Tibial nerve (tissue), 4 donors: ENCODE measurements at regions not wholly inside any gene's neighbourhood (a gene's known extent, or its start where the extent isn't known, plus 50 kb on each side); places are given as distances from the start of the nearest gene placed in this dataset.
"Not testable (repeated sequence)": the region's sequence is repeated elsewhere in the genome, so short reads cannot be mapped to it uniquely, and the experiment has no call there.

Source experiments
- DNase-seq, 2 donors: peaks; one replicate each; pipeline ENCODE4 v3.0.0-alpha.2; 2019; ENCODE audit warnings: low spot score in 2 of 2
- H3K27ac ChIP-seq, 4 donors: fragments of 200-600 bp; sonication (generic) in 3 of 4; one replicate each; pipeline ENCODE4 v1.5.1; 2017 to 2019; ENCODE audit warnings: mild to moderate bottlenecking in 1 of 4
- H3K27me3 ChIP-seq, 2 donors: fragments of 200-600 bp; sonication (generic) in 1 of 2; one replicate each; pipeline versions ENCODE4 v1.5.1 to v1.6.0; 2017 to 2019
- H3K36me3 ChIP-seq, 3 donors: fragments of 200-600 bp; sonication (generic); one replicate each; pipeline ENCODE4 v1.5.1; 2018 to 2019
- H3K4me1 ChIP-seq, 4 donors: fragments of 200-600 bp; sonication (generic) in 3 of 4; one replicate each; pipeline ENCODE4 v1.5.1; 2017 to 2019
- H3K4me3 ChIP-seq, 4 donors: fragments of 200-600 bp; sonication (generic) in 3 of 4; one replicate each; pipeline ENCODE4 v1.5.1; 2017 to 2019; ENCODE audit warnings: mild to moderate bottlenecking in 1 of 4, moderate library complexity in 1 of 4
- H3K9me3 ChIP-seq, 4 donors: fragments of 200-600 bp; sonication (generic) in 3 of 4; one replicate each; pipeline ENCODE4 v1.5.1; 2017 to 2019
- CTCF ChIP-seq, 5 experiments: fragments of 200-600 bp in 3 of 5; fragments of 450-650 bp in 2 of 5; sonication (generic) in 3 of 5; IDR thresholded peaks; one replicate each; pipeline ENCODE4 v1.5.1; 2016 to 2019; ENCODE audit warnings: antibody characterized with exemption in 5 of 5, mild to moderate bottlenecking in 3 of 5, moderate library complexity in 2 of 5
- EP300 ChIP-seq, 2 donors: sonication (generic); formaldehyde crosslinking; IDR thresholded peaks; one replicate each; pipeline ENCODE4 v1.6.1; 2017; ENCODE audit warnings: antibody characterized with exemption in 2 of 2, mild to moderate bottlenecking in 1 of 2
- POLR2A ChIP-seq, 2 donors: fragments of 450-650 bp; IDR thresholded peaks; one replicate each; pipeline ENCODE4 v1.6.1; 2017; ENCODE audit warnings: antibody characterized with exemption in 2 of 2, mild to moderate bottlenecking in 2 of 2, moderate library complexity in 2 of 2
- WGBS, 2 donors: methylation state at CpG; one replicate each; pipeline ENCODE4 v1.1.5; 2018; 5-methylcytosine and 5-hydroxymethylcytosine counted together

DNA sequence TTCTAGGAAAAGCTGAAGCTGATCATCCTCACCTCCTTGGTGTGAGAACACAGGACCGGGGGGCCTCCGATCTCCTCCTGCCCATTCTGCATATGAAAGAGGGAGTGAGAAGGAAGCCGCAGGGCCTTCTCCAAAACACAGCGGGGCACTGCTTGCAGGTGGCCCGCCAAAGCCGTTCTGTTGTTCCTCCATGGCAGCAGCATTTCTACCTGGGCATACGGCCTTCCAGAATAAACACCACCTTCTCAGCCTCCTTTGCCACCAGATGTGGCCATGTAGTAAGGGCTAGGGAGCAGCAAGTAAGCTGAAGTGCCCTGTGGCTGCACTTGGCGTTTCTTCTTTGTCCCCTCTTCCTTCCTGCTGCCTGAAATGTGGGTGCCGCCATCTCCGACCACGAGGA lies 214.9 kb downstream of the TOMM20 start:
- DNase-seq: no peak
- no peak overlapping the region for H3K27ac ChIP-seq

GRCh38 chr1:234913278-234913649 lies 215.4 kb downstream of the TOMM20 start:
- no peak for TF ChIP-seq POLR2A (IDR thresholded peaks at IDR 0.05)
- TF ChIP-seq CTCF (IDR thresholded peaks at IDR 0.05): no peak
- H3K4me1 ChIP-seq: peaks cover 0 to 54% (median 17%) of the 10 kb centered on the region in 4 donors
- DNase-seq: no peak
- no peak overlapping the region for H3K4me3 ChIP-seq
- H3K36me3 ChIP-seq: no peaks in the 10 kb centered on the region
- peak overlapping the region in 1 of 4 donors; percentile 8 for H3K27ac ChIP-seq
- no peaks in the 10 kb centered on the region for H3K27me3 ChIP-seq
- H3K9me3 ChIP-seq: no peaks in the 10 kb centered on the region
- 63 to 75% methylated on average over 8 of the region's 8 CpGs for WGBS, 2 donors

More for the DNA sequence above, 214.9 kb downstream of the TOMM20 start:
- H3K36me3 ChIP-seq: no peaks in the 10 kb centered on the region
- TF ChIP-seq CTCF (IDR thresholded peaks at IDR 0.05) (no peak), EP300 (IDR thresholded peaks at IDR 0.05) (no peak), POLR2A (IDR thresholded peaks at IDR 0.05) (no peak)
- 90 to 93% methylated on average over 11 of the region's 11 CpGs for WGBS, 2 donors
- no peak overlapping the region for H3K4me3 ChIP-seq
- no peaks in the 10 kb centered on the region for H3K27me3 ChIP-seq
- H3K9me3 ChIP-seq: no peaks in the 10 kb centered on the region
- peaks cover 0 to 54% (median 19%) of the 10 kb centered on the region in 4 donors for H3K4me1 ChIP-seq

DNA sequence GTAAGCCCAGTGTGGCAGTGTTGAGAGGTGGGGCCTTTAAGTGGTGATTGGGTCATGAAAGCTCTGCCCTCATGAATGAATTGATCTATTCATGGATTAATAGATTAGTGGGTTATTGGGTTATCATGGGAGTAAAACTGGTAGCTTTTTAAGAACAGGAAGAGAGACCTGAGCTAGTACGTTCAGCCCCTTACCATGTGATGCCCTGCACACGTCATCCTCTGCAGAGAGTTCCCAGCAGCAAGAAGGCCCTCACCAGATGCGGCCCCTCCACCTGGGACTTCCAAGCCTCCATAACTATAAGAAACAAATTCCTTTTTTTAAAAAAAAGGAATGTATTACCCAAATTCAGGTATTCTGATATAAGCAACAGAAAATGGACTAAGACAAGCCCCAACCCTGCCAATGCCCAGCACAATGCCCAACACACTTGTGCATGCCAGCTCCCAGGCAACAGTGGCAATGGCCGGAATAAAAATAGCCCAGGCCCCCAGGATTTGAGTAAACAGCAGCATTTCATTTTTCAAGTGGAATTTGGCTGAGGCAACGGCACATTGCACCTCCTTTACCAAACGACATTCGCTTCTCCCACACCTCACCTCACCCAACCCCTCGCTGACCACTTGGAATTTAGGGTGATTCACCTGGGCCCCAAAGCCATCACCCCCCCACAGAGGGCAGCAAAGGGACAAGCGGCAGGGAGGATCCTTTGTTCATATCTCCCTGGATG lies 215.9 kb downstream of the TOMM20 start:
- peaks cover 0 to 54% (median 13%) of the 10 kb centered on the region in 4 donors for H3K4me1 ChIP-seq
- no peak for DNase-seq

DNA sequence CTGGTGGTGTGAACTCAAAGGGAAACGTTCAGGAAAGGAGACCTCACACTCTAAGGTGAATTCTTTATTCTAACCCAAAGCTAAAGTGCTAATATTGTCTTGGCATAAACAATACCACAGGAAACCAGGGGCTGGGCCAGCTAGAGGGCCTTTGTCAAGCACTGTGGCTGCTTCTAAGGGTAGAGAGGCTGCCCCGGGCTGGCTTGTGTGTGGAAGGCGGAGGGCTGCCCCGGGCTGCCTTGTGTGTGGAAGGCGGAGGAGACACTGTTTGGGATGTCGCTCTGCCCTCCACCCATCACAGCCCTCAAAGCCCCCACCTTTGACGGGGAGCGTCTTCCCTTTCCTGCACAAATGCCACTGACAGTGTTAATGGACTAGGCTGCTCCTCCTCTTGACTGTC lies 216.8 kb downstream of the TOMM20 start:
- peak overlapping the region in 2 of 4 donors; percentile 38 to 53 for H3K27ac ChIP-seq
- peaks cover 0 to 49% (median 12%) of the 10 kb centered on the region in 4 donors for H3K4me1 ChIP-seq
- no peaks in the 10 kb centered on the region for H3K36me3 ChIP-seq
- no peak overlapping the region for H3K4me3 ChIP-seq
- H3K9me3 ChIP-seq: no peaks in the 10 kb centered on the region
- no peaks in the 10 kb centered on the region for H3K27me3 ChIP-seq
- TF ChIP-seq EP300 (IDR thresholded peaks at IDR 0.05): no peak
- no peak for TF ChIP-seq POLR2A (IDR thresholded peaks at IDR 0.05)
- no peak for TF ChIP-seq CTCF (IDR thresholded peaks at IDR 0.05)
- no peak for DNase-seq
- WGBS, 2 donors: 61 to 63% methylated on average over 8 of the region's 8 CpGs

More for the DNA sequence above, 215.9 kb downstream of the TOMM20 start:
- Histone ChIP-seq H3K36me3 (no peaks in the 10 kb centered on the region), H3K9me3 (no peaks in the 10 kb centered on the region), H3K27ac (peak overlapping the region in 1 of 4 donors; percentile 8), H3K27me3 (no peaks in the 10 kb centered on the region), H3K4me3 (no peak overlapping the region)
- TF ChIP-seq CTCF (IDR thresholded peaks at IDR 0.05) (no peak), POLR2A (IDR thresholded peaks at IDR 0.05) (no peak)
- 72 to 77% methylated on average over 9 of the region's 9 CpGs for WGBS, 2 donors

DNA sequence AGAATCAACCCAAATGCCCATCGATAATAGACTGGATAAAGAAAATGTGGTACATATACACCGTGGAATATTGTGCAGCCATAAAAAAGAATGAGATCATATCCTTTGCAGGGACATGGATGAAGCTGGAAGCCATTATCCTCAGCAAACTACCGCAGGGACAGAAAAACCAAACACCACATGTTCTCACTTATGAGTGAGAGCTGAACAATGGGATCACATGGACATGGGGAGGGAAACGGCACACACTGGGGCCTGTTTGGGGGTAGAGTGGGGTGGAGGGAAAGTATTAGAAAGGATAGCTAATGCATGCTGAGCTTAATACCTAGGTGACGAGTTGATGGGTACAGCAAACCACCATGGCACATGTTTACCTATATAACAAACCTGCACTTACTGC lies 217.5 kb downstream of the TOMM20 start:
- peaks cover 0 to 42% (median 12%) of the 10 kb centered on the region in 4 donors for H3K4me1 ChIP-seq
- H3K27ac ChIP-seq, DNase-seq, H3K9me3 ChIP-seq, H3K27me3 ChIP-seq, H3K4me3 ChIP-seq, H3K36me3 ChIP-seq: not testable (repeated sequence)
- WGBS, 2 donors: 74 to 84% methylated on average over 5 of the region's 5 CpGs
